Peyer's patch (tissue), 4 donors: ENCODE measurements at regions not wholly inside any gene's neighbourhood (a gene's known extent, or its start where the extent isn't known, plus 50 kb on each side); places are given as distances from the start of the nearest gene placed in this dataset.

ENCODE experiments used
- POLR2A ChIP-seq, 2 donors: fragments of 450-650 bp; IDR thresholded peaks; one replicate each; pipeline ENCODE4 v1.5.1; 2017; ENCODE audit warnings: antibody characterized with exemption in 2 of 2, mild to moderate bottlenecking in 2 of 2, moderate library complexity in 2 of 2
- TF ChIP-seq, protein P1 (sequence below), 6 experiments: fragments of 450-650 bp in 4 of 6; fragments of 200-600 bp in 2 of 6; sonication (generic) in 1 of 6; IDR thresholded peaks; one replicate each; pipeline ENCODE4 v1.5.1; 2017 to 2019; ENCODE audit warnings: antibody characterized with exemption in 6 of 6, mild to moderate bottlenecking in 3 of 6, moderate library complexity in 1 of 6

- TF ChIP-seq, protein P1, sequence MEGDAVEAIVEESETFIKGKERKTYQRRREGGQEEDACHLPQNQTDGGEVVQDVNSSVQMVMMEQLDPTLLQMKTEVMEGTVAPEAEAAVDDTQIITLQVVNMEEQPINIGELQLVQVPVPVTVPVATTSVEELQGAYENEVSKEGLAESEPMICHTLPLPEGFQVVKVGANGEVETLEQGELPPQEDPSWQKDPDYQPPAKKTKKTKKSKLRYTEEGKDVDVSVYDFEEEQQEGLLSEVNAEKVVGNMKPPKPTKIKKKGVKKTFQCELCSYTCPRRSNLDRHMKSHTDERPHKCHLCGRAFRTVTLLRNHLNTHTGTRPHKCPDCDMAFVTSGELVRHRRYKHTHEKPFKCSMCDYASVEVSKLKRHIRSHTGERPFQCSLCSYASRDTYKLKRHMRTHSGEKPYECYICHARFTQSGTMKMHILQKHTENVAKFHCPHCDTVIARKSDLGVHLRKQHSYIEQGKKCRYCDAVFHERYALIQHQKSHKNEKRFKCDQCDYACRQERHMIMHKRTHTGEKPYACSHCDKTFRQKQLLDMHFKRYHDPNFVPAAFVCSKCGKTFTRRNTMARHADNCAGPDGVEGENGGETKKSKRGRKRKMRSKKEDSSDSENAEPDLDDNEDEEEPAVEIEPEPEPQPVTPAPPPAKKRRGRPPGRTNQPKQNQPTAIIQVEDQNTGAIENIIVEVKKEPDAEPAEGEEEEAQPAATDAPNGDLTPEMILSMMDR (IDR thresholded peaks at IDR 0.05) = no peak
- no peak for TF ChIP-seq POLR2A (IDR thresholded peaks at IDR 0.05)
Observed at GRCh38 chr18:57961876-57962505, 82.0 kb upstream of the NEDD4L start.
